GM23338 (cell line): ENCODE measurements at regions not wholly inside any gene's neighbourhood (a gene's known extent, or its start where the extent isn't known, plus 50 kb on each side); places are given as distances from the start of the nearest gene placed in this dataset.

Experiments
- ATAC-seq: fragments of 200-7000 bp; cut with Tn5 transposase; 3 replicates; pipeline ENCODE4 v1.9.1; 2020
- DNase-seq: peaks from one replicate; pipeline ENCODE4 v3.0.0-alpha.2; 2015; ENCODE audit warnings: low spot score
- H2AFZ ChIP-seq: fragments of 200-600 bp; sonication (generic); 2 replicates; pipeline ENCODE4 v1.8.0; 2016; ENCODE audit warnings: antibody characterized with exemption, mild to moderate bottlenecking, moderate library complexity
- H3F3A ChIP-seq: fragments of 200-600 bp; sonication (generic); replicated peaks from 2 replicates; pipeline ENCODE4 v1.8.0; 2017; ENCODE audit warnings: antibody characterized with exemption, mixed run types, low read depth
- H3K27ac ChIP-seq: fragments of 200-600 bp; sonication (generic); 2 replicates; pipeline ENCODE4 v1.6.1; 2016; ENCODE audit warnings: low read depth
- H3K27me3 ChIP-seq: fragments of 200-600 bp; sonication (generic); 2 replicates; pipeline ENCODE4 v1.8.0; 2016; ENCODE audit warnings: mild to moderate bottlenecking, mixed run types, moderate library complexity; ENCODE audit not compliant: insufficient read depth
- H3K36me3 ChIP-seq: fragments of 200-600 bp; sonication (generic); 2 replicates; pipeline ENCODE4 v1.8.0; 2016; ENCODE audit warnings: mild to moderate bottlenecking; ENCODE audit not compliant: insufficient read depth
- H3K4me1 ChIP-seq: fragments of 200-600 bp; sonication (generic); 2 replicates; pipeline ENCODE4 v1.8.0; 2016; ENCODE audit warnings: mild to moderate bottlenecking, moderate library complexity; ENCODE audit not compliant: insufficient read depth
- H3K4me2 ChIP-seq: fragments of 200-600 bp; sonication (generic); 2 replicates; pipeline ENCODE4 v1.7.1; 2017; ENCODE audit warnings: mixed run types
- H3K4me3 ChIP-seq: fragments of 200-600 bp; sonication (generic); 2 replicates; pipeline ENCODE4 v1.6.1; 2016; ENCODE audit warnings: mixed run types
- H3K79me2 ChIP-seq: fragments of 200-600 bp; sonication (generic); replicated peaks from 2 replicates; pipeline ENCODE4 v1.8.0; 2017; ENCODE audit warnings: mild to moderate bottlenecking; ENCODE audit not compliant: insufficient read depth
- H3K9me2 ChIP-seq: fragments of 200-600 bp; sonication (generic); 2 replicates; pipeline ENCODE4 v1.8.0; 2017; ENCODE audit not compliant: insufficient read depth
- H4K20me1 ChIP-seq: fragments of 200-600 bp; sonication (generic); replicated peaks from 2 replicates; pipeline ENCODE4 v1.8.0; 2017; ENCODE audit warnings: mild to moderate bottlenecking; ENCODE audit not compliant: insufficient read depth
- H3K27ac Mint-ChIP-seq: 2 replicates; pipeline ENCODE4 v1.8.0; 2020; ENCODE audit warnings: inconsistent platforms, mild to moderate bottlenecking, moderate library complexity, mixed read lengths
- H3K27me3 Mint-ChIP-seq: 3 replicates; pipeline ENCODE4 v1.8.0; 2022; ENCODE audit warnings: low read depth, mild to moderate bottlenecking, moderate library complexity, mixed read lengths, inconsistent platforms; ENCODE audit not compliant: insufficient read depth, poor library complexity
- H3K36me3 Mint-ChIP-seq: 3 replicates; pipeline ENCODE4 v1.8.0; 2021; ENCODE audit warnings: low read depth, mild to moderate bottlenecking, inconsistent platforms, moderate library complexity, mixed read lengths
- H3K4me1 Mint-ChIP-seq: 3 replicates; pipeline ENCODE4 v1.8.0; 2020; ENCODE audit warnings: mild to moderate bottlenecking, inconsistent platforms, mixed read lengths
- H3K4me3 Mint-ChIP-seq: 3 replicates; pipeline ENCODE4 v1.8.0; 2021; ENCODE audit warnings: moderate library complexity, mild to moderate bottlenecking, inconsistent platforms, mixed read lengths
- H3K9me3 Mint-ChIP-seq: 3 replicates; pipeline ENCODE4 v1.8.0; 2020; ENCODE audit warnings: moderate library complexity, mild to moderate bottlenecking, inconsistent platforms, mixed read lengths
- CREB1 ChIP-seq: fragments of 250-450 bp; sonication (Bioruptor Pico); IDR thresholded peaks from 2 replicates; pipeline ENCODE4 v1.5.0; 2020; ENCODE audit warnings: low read depth, mild to moderate bottlenecking, moderate library complexity
- EZH2 ChIP-seq: fragments of 200-600 bp; sonication (generic); IDR thresholded peaks from one replicate; pipeline ENCODE4 v1.8.0; 2017; ENCODE audit warnings: antibody characterized with exemption, mild to moderate bottlenecking, low read depth; ENCODE audit not compliant: unreplicated experiment
- EZH2phosphoT487 ChIP-seq: fragments of 200-600 bp; sonication (generic); IDR thresholded peaks from one replicate; pipeline ENCODE4 v1.8.1; 2018; ENCODE audit warnings: antibody characterized with exemption; ENCODE audit not compliant: unreplicated experiment
- JUNB ChIP-seq: IDR thresholded peaks from one replicate; pipeline ENCODE4 v1.6.1; 2016; ENCODE audit warnings: antibody characterized with exemption; ENCODE audit not compliant: unreplicated experiment
- NANOG ChIP-seq: IDR thresholded peaks from 2 replicates; pipeline ENCODE4 v1.6.1; 2016; ENCODE audit warnings: antibody characterized with exemption, borderline replicate concordance
- POLR2AphosphoS5 ChIP-seq: IDR thresholded peaks from 2 replicates; pipeline ENCODE4 v1.6.1; 2016; ENCODE audit warnings: antibody characterized with exemption, low read depth
- STAT1 ChIP-seq: IDR thresholded peaks from one replicate; pipeline ENCODE4 v1.6.1; 2016; ENCODE audit warnings: antibody characterized with exemption; ENCODE audit not compliant: unreplicated experiment
- ZNF114 ChIP-seq: fragments of 250-450 bp; sonication (Bioruptor Pico); IDR thresholded peaks from 2 replicates; pipeline ENCODE4 v1.5.0; 2020; ENCODE audit warnings: mild to moderate bottlenecking, moderate library complexity
- ZNF331 ChIP-seq: fragments of 250-450 bp; sonication (Bioruptor Pico); IDR thresholded peaks from 2 replicates; pipeline ENCODE4 v1.5.0; 2020; ENCODE audit warnings: low read depth, mild to moderate bottlenecking, moderate library complexity
- TF ChIP-seq, protein P1 (sequence below): IDR thresholded peaks from one replicate; pipeline ENCODE4 v1.6.1; 2018; ENCODE audit warnings: antibody characterized with exemption; ENCODE audit not compliant: unreplicated experiment
- TF ChIP-seq, protein P2 (sequence below): fragments of 250-450 bp; sonication (Bioruptor Pico); IDR thresholded peaks from 2 replicates; pipeline ENCODE4 v1.5.0; 2020; ENCODE audit warnings: mild to moderate bottlenecking, moderate library complexity
- TF ChIP-seq, protein P3 (sequence below), 2 experiments: fragments of 200-600 bp in 1 of 2; sonication (generic) in 1 of 2; conservative IDR thresholded peaks; 2 replicates each; pipeline versions ENCODE4 v1.5.1 to v1.6.1; 2016 to 2017; ENCODE audit warnings: antibody characterized with exemption in 2 of 2, low read depth in 2 of 2, mild to moderate bottlenecking in 2 of 2, moderate library complexity in 1 of 2

DNA sequence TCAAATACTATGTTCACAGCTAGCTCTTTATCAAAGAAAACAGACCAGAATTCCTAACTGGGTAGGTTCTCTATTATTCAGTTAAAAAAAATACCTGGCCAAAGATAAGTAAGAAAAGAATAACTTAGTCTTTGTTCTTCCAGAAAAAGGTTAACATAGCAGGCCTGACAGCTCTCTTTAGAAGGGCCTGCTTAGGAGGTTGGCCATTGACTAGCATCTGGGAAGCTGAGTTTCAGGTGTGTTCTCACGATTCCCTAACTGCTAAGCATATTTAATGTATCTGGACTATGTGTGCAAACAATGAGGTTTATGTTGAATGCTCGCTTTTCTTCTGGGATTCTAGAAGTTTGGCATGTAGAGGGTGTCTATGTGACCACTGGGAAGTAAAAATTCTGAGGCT is 618.9 kb downstream of the HACE1 start:
- TF ChIP-seq ZNF114 (CRISPR knock-in tag) (no peak), JUNB (no peak)
- H3K4me1 ChIP-seq = no peaks in the 10 kb centered on the region
- Mint-ChIP-seq H3K27ac (no peak overlapping the region), H3K9me3 (no peaks in the 10 kb centered on the region), H3K36me3 (no peaks in the 10 kb centered on the region), H3K27me3 (no peaks in the 10 kb centered on the region), H3K4me1 (no peaks in the 10 kb centered on the region), H3K4me3 (no peak overlapping the region)
- H3K4me2 ChIP-seq = no peak overlapping the region
- DNase-seq = no peak
- H2AFZ ChIP-seq = no peak overlapping the region
- no peaks in the 10 kb centered on the region for H3F3A ChIP-seq
- no peak overlapping the region for H3K27ac ChIP-seq
- ATAC-seq = no peak
- no peak overlapping the region for H3K4me3 ChIP-seq
- H3K36me3 ChIP-seq = no peaks in the 10 kb centered on the region
- no peaks in the 10 kb centered on the region for H3K27me3 ChIP-seq
- 0 out of 2 replicates have a peak, but pooled peaks cover 14% of the 10 kb centered on the region for H3K9me2 ChIP-seq
- no peaks in the 10 kb centered on the region for H3K79me2 ChIP-seq
- no peaks in the 10 kb centered on the region for H4K20me1 ChIP-seq

DNA sequence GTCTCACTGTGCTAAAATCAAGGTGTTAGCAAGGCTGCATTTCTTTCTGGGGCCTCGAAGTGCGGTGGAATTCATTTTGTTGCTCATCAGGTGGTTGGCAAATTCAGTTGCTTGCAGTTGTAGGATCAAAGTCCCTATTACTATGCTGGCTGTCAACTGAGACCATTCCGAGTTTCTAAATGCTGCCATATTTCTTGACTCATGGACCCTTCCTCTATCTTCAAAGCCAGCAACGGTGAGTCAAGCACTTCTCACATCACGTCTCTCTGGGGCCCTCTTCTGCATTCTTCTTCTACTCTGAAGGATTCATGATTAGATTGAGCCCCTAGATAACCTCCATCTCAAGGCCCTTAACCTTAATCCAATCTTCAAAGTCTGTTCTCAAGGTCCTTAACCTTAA is 619.7 kb downstream of the HACE1 start:
- Mint-ChIP-seq H3K36me3 (no peaks in the 10 kb centered on the region), H3K9me3 (no peaks in the 10 kb centered on the region), H3K4me1 (no peaks in the 10 kb centered on the region), H3K27me3 (no peaks in the 10 kb centered on the region), H3K4me3 (no peak overlapping the region), H3K27ac (no peak overlapping the region)
- ATAC-seq (no peak), DNase-seq (no peak)
- H3K4me3 ChIP-seq = no peak overlapping the region
- no peaks in the 10 kb centered on the region for H4K20me1 ChIP-seq
- H3K9me2 ChIP-seq = 0 out of 2 replicates have a peak, but pooled peaks cover 14% of the 10 kb centered on the region
- no peaks in the 10 kb centered on the region for H3K36me3 ChIP-seq
- no peaks in the 10 kb centered on the region for H3K4me1 ChIP-seq
- H3K79me2 ChIP-seq = no peaks in the 10 kb centered on the region
- no peaks in the 10 kb centered on the region for H3F3A ChIP-seq
- H2AFZ ChIP-seq = no peak overlapping the region
- H3K27ac ChIP-seq = no peak overlapping the region
- no peak overlapping the region for H3K4me2 ChIP-seq
- no peaks in the 10 kb centered on the region for H3K27me3 ChIP-seq
- TF ChIP-seq EZH2phosphoT487 (no peak), POLR2AphosphoS5 (no peak), ZNF331 (CRISPR knock-in tag) (no peak), CREB1 (CRISPR knock-in tag) (no peak), EZH2 (no peak), ZNF114 (CRISPR knock-in tag) (no peak), JUNB (no peak), STAT1 (no peak), NANOG (no peak)
- TF ChIP-seq, protein P1, sequence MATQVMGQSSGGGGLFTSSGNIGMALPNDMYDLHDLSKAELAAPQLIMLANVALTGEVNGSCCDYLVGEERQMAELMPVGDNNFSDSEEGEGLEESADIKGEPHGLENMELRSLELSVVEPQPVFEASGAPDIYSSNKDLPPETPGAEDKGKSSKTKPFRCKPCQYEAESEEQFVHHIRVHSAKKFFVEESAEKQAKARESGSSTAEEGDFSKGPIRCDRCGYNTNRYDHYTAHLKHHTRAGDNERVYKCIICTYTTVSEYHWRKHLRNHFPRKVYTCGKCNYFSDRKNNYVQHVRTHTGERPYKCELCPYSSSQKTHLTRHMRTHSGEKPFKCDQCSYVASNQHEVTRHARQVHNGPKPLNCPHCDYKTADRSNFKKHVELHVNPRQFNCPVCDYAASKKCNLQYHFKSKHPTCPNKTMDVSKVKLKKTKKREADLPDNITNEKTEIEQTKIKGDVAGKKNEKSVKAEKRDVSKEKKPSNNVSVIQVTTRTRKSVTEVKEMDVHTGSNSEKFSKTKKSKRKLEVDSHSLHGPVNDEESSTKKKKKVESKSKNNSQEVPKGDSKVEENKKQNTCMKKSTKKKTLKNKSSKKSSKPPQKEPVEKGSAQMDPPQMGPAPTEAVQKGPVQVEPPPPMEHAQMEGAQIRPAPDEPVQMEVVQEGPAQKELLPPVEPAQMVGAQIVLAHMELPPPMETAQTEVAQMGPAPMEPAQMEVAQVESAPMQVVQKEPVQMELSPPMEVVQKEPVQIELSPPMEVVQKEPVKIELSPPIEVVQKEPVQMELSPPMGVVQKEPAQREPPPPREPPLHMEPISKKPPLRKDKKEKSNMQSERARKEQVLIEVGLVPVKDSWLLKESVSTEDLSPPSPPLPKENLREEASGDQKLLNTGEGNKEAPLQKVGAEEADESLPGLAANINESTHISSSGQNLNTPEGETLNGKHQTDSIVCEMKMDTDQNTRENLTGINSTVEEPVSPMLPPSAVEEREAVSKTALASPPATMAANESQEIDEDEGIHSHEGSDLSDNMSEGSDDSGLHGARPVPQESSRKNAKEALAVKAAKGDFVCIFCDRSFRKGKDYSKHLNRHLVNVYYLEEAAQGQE = no peak
- TF ChIP-seq, protein P2, sequence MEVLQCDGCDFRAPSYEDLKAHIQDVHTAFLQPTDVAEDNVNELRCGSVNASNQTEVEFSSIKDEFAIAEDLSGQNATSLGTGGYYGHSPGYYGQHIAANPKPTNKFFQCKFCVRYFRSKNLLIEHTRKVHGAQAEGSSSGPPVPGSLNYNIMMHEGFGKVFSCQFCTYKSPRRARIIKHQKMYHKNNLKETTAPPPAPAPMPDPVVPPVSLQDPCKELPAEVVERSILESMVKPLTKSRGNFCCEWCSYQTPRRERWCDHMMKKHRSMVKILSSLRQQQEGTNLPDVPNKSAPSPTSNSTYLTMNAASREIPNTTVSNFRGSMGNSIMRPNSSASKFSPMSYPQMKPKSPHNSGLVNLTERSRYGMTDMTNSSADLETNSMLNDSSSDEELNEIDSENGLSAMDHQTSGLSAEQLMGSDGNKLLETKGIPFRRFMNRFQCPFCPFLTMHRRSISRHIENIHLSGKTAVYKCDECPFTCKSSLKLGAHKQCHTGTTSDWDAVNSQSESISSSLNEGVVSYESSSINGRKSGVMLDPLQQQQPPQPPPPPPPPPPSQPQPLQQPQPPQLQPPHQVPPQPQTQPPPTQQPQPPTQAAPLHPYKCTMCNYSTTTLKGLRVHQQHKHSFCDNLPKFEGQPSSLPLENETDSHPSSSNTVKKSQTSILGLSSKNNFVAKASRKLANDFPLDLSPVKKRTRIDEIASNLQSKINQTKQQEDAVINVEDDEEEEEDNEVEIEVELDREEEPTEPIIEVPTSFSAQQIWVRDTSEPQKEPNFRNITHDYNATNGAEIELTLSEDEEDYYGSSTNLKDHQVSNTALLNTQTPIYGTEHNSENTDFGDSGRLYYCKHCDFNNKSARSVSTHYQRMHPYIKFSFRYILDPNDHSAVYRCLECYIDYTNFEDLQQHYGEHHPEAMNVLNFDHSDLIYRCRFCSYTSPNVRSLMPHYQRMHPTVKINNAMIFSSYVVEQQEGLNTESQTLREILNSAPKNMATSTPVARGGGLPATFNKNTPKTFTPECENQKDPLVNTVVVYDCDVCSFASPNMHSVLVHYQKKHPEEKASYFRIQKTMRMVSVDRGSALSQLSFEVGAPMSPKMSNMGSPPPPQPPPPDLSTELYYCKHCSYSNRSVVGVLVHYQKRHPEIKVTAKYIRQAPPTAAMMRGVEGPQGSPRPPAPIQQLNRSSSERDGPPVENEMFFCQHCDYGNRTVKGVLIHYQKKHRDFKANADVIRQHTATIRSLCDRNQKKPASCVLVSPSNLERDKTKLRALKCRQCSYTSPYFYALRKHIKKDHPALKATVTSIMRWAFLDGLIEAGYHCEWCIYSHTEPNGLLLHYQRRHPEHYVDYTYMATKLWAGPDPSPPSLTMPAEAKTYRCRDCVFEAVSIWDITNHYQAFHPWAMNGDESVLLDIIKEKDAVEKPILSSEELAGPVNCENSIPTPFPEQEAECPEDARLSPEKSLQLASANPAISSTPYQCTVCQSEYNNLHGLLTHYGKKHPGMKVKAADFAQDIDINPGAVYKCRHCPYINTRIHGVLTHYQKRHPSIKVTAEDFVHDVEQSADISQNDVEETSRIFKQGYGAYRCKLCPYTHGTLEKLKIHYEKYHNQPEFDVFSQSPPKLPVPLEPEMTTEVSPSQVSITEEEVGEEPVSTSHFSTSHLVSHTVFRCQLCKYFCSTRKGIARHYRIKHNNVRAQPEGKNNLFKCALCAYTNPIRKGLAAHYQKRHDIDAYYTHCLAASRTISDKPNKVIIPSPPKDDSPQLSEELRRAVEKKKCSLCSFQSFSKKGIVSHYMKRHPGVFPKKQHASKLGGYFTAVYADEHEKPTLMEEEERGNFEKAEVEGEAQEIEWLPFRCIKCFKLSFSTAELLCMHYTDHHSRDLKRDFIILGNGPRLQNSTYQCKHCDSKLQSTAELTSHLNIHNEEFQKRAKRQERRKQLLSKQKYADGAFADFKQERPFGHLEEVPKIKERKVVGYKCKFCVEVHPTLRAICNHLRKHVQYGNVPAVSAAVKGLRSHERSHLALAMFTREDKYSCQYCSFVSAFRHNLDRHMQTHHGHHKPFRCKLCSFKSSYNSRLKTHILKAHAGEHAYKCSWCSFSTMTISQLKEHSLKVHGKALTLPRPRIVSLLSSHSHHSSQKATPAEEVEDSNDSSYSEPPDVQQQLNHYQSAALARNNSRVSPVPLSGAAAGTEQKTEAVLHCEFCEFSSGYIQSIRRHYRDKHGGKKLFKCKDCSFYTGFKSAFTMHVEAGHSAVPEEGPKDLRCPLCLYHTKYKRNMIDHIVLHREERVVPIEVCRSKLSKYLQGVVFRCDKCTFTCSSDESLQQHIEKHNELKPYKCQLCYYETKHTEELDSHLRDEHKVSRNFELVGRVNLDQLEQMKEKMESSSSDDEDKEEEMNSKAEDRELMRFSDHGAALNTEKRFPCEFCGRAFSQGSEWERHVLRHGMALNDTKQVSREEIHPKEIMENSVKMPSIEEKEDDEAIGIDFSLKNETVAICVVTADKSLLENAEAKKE = no peak
- TF ChIP-seq, protein P3, sequence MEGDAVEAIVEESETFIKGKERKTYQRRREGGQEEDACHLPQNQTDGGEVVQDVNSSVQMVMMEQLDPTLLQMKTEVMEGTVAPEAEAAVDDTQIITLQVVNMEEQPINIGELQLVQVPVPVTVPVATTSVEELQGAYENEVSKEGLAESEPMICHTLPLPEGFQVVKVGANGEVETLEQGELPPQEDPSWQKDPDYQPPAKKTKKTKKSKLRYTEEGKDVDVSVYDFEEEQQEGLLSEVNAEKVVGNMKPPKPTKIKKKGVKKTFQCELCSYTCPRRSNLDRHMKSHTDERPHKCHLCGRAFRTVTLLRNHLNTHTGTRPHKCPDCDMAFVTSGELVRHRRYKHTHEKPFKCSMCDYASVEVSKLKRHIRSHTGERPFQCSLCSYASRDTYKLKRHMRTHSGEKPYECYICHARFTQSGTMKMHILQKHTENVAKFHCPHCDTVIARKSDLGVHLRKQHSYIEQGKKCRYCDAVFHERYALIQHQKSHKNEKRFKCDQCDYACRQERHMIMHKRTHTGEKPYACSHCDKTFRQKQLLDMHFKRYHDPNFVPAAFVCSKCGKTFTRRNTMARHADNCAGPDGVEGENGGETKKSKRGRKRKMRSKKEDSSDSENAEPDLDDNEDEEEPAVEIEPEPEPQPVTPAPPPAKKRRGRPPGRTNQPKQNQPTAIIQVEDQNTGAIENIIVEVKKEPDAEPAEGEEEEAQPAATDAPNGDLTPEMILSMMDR (conservative IDR thresholded peaks at IDR 0.05; ENCODE audit: low read depth in 2 of 2) = no peak
